Panc1 (cell line): ENCODE measurements at regions not wholly inside any gene's neighbourhood (a gene's known extent, or its start where the extent isn't known, plus 50 kb on each side); places are given as distances from the start of the nearest gene placed in this dataset.

Source experiments
- ATAC-seq: fragments of 200-7000 bp; cut with Tn5 transposase; 2 replicates; pipeline ENCODE4 v1.9.1; 2020; ENCODE audit warnings: mild to moderate bottlenecking, moderate library complexity
- BruUV-seq: library from RNA; stranded (reverse); fragments of 400-500 nt; replicated peaks from 2 replicates; lab custom pipeline; 2021; lab: Mats Ljungman, UMichigan
- CTCF ChIA-PET: fragments of 300-600 bp; sonication (Branson Sonifier 250); formaldehyde crosslinking; loops from one replicate; lab custom pipeline; 2022; ENCODE audit warnings: antibody characterized with exemption; lab: Charles Lee
- POLR2A ChIA-PET: fragments of 300-600 bp; sonication (Branson Sonifier 250); formaldehyde crosslinking; loops from one replicate; lab custom pipeline; 2022; ENCODE audit warnings: antibody characterized with exemption; lab: Charles Lee
- DNase-seq: peaks from one replicate; pipeline ENCODE4 v3.0.0-alpha.2; 2010; ENCODE audit warnings: low read depth, low spot score
- H3K27ac ChIP-seq: 2 replicates; pipeline ENCODE4 v1.5.1; 2011; ENCODE audit warnings: mild to moderate bottlenecking, low read length, inconsistent platforms
- H3K27me3 ChIP-seq: fragments of 200-500 bp; sonication (Bioruptor generic); 2 replicates; pipeline ENCODE4 v1.6.0; 2014; ENCODE audit warnings: low read length, inconsistent platforms; ENCODE audit not compliant: control insufficient read depth, insufficient read depth
- H3K36me3 ChIP-seq: fragments of 200-500 bp; sonication (Bioruptor generic); 2 replicates; pipeline ENCODE4 v1.5.1; 2014; ENCODE audit warnings: inconsistent platforms, mild to moderate bottlenecking, low read length, moderate library complexity; ENCODE audit not compliant: control insufficient read depth, insufficient read depth
- H3K4me1 ChIP-seq: 2 replicates; pipeline ENCODE4 v1.5.1; 2011; ENCODE audit warnings: inconsistent platforms, mild to moderate bottlenecking, low read length, moderate library complexity; ENCODE audit not compliant: control insufficient read depth, insufficient read depth
- H3K4me3 ChIP-seq, 2 experiments: 2 replicates each; pipeline ENCODE4 v1.5.1; 2011 to 2012; ENCODE audit warnings: low read depth in 2 of 2, low read length in 2 of 2, mild to moderate bottlenecking in 2 of 2, inconsistent platforms in 1 of 2, moderate library complexity in 1 of 2
- H3K9me3 ChIP-seq: fragments of 200-500 bp; sonication (Bioruptor generic); 2 replicates; pipeline ENCODE4 v1.5.1; 2014; ENCODE audit warnings: low read depth, mild to moderate bottlenecking, inconsistent platforms, low read length, moderate library complexity; ENCODE audit not compliant: control insufficient read depth, insufficient read depth
- CTCF ChIP-seq: fragments of 450-650 bp; IDR thresholded peaks from 2 replicates; pipeline ENCODE4 v1.5.1; 2017; ENCODE audit warnings: mild to moderate bottlenecking
- POLR2AphosphoS5 ChIP-seq: IDR thresholded peaks from 2 replicates; pipeline ENCODE4 v1.6.1; 2012; ENCODE audit warnings: mild to moderate bottlenecking, low read depth, low read length, moderate library complexity
- REST ChIP-seq, 2 experiments: IDR thresholded peaks; 2 replicates each; pipeline ENCODE4 v1.6.1; 2011 to 2012; ENCODE audit warnings: low read depth in 2 of 2, control low read depth in 1 of 2, low read length in 1 of 2, mild to moderate bottlenecking in 1 of 2, moderate library complexity in 1 of 2; ENCODE audit not compliant: insufficient read depth in 1 of 2
- SIN3A ChIP-seq: IDR thresholded peaks from 2 replicates; pipeline ENCODE4 v1.6.1; 2012; ENCODE audit warnings: low read depth, mild to moderate bottlenecking, low read length, moderate library complexity, borderline replicate concordance; ENCODE audit not compliant: insufficient read depth
- TCF7L2 ChIP-seq: IDR thresholded peaks from 2 replicates; pipeline ENCODE4 v1.6.1; 2011; ENCODE audit warnings: mild to moderate bottlenecking, low read depth, low read length, inconsistent platforms
- in situ Hi-C: cut with HindIII; loops from 2 replicates; pipeline ENCODE4 v1.10.0; 2016; ENCODE audit warnings: low sequenced_read_pairs, low pct_unique_long_range_greater_than_20kb
- intact Hi-C: fragments of 100-400 bp; cut with micrococcal nuclease; formaldehyde crosslinking; loops from one replicate; pipeline ENCODE4 v1.10.0; 2022; ENCODE audit not compliant: unreplicated experiment

GRCh38 chr22:35195226-35195625 is 62.1 kb upstream of the HMGXB4 start:
- DNase-seq (no peak), ATAC-seq (no peak)
- no peak for TF ChIP-seq REST (IDR thresholded peaks at IDR 0.05; ENCODE audit: insufficient read depth in 1 of 2, low read depth in 2 of 2, low read length in 1 of 2)
- TF ChIP-seq CTCF, result no peak
- no peak for TF ChIP-seq SIN3A
- no peak for TF ChIP-seq POLR2AphosphoS5
- in situ Hi-C loops, result no loop called here
- no peaks in the 10 kb centered on the region for H3K36me3 ChIP-seq
- no peaks in the 10 kb centered on the region for H3K27me3 ChIP-seq
- no peaks in the 10 kb centered on the region for H3K9me3 ChIP-seq
- no peak overlapping the region for H3K27ac ChIP-seq
- CTCF ChIA-PET, result no interaction called here
- POLR2A ChIA-PET, result no interaction called here
- H3K4me1 ChIP-seq, result no peaks in the 10 kb centered on the region; the same call in 1 of the 2 replicates
- H3K4me3 ChIP-seq, result no peak overlapping the region
- intact Hi-C loops, result no loop called here
- no TSS peak for BruUV-seq

- H3K36me3 ChIP-seq, result no peaks in the 10 kb centered on the region
- H3K27ac ChIP-seq, result no peak overlapping the region
- no peaks in the 10 kb centered on the region; the same call in 1 of the 2 replicates for H3K4me1 ChIP-seq
- no peak for ATAC-seq
- no peak for TF ChIP-seq REST (IDR thresholded peaks at IDR 0.05; ENCODE audit: insufficient read depth in 1 of 2, low read depth in 2 of 2, low read length in 1 of 2)
- TF ChIP-seq TCF7L2, result no peak
- no peak for TF ChIP-seq SIN3A
- no peak for TF ChIP-seq POLR2AphosphoS5
- TF ChIP-seq CTCF, result no peak
- CTCF ChIA-PET, result no interaction called here
- in situ Hi-C loops, result no loop called here
- no peaks in the 10 kb centered on the region for H3K27me3 ChIP-seq
- no TSS peak for BruUV-seq
- no peak for DNase-seq
- POLR2A ChIA-PET, result no interaction called here
- H3K9me3 ChIP-seq, result no peaks in the 10 kb centered on the region
- intact Hi-C loops, result no loop called here
- no peak overlapping the region for H3K4me3 ChIP-seq
These were observed 61.5 kb upstream of the HMGXB4 start for GRCh38 chr22:35195821-35196220.
